ENCODE measurements at regions not wholly inside any gene's neighbourhood (a gene's known extent, or its start where the extent isn't known, plus 50 kb on each side); places are given as distances from the start of the nearest gene placed in this dataset.

DNA sequence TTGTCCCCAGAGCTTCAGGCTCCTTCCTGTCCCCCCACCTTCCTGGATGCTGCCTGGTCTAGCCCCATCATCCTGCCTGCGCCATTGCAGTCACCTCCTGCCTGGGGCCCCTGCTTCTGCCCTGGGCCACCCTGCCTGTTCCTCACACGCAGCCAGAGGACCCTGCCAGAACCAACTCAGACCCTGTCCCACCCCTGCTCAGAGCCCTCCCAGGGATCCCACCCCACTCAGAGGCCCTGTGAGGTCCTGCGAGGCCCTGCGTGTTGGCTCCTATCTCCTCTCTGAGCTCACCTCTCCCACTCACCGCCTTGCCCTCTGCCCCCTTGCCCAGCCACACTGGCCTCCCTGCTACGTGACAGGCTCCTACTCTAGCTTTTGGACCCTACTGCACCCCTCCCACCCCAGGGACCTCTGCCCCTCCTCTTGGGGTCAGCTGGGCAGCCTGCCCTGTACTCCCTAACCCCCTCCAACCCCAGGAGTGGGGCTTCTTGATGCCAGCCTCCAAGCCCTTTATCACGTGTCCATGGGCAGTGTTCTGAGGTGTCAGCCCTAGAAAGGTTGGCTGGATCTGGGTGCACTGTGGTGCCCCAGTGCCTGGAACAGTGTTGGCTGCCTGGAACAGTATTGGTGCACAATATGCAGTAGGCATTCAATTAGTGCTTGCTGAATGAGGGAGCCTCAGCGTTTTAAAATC lies 68.3 kb downstream of the CEBPB start:
- no peak for DNase-seq

DNA sequence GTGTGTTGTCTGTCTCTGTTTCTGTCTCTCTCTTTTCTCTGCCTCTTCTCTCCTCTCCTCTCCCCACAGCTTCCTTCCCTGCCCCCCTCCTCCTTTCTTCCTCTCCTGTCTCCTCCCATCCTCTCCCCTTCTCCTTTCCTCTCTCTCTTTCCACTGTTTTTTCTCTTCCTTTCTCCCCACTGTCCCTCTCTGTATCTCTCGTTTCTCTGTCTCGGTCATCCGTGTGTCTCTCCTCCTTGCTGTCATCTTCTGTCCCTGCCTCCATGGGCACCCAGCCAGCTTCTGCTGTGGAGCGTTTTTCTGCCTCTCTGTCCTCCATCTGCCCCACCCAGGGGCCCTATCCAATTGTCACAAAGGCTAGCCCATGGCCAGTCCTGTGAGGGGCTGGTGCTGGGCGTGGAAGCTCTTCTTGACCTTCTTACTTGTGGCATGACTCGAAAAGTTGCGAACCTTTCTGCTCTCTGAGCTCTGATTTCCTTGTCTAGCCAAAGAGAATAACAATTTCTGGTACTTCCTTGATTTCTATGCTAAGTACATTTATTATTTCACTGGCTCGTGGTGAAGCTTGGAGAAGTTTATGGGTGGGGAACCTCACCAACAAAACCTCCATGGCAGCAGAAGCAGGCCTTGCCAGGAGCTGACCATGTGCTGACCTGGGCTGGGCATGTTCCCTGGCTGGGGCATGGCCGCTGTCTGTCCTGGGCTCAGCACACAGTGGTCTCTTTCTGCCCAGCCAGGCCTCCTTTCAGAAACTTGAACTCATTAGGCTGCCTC lies 69.3 kb downstream of the CEBPB start:
- no peak for DNase-seq

- no peak for DNase-seq
Measured at GRCh38 chr20:50260479-50261221, 70.0 kb downstream of the CEBPB start.

- no peak for DNase-seq
Measured at GRCh38 chr20:50261471-50262212, 71.0 kb downstream of the CEBPB start.

DNA sequence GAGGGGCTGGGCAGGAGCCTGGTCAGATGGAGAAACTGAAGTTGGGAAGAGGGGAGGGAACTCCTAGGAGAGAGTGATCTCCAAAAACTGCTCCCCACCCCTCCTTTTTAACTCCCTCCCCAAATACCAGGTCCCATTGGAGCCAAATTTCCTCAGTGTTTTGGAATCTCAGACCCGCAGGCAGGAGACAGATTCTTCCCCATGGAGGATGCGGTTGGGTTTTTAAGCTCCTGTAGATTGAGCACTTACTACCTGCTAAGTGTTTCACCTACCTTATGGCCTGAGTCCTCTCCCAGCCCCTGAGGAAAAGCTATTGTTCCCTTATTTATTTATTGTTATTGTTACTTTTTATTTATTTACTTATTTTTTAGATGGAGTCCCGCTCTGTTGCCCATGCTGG lies 73.2 kb downstream of the CEBPB start:
- no peak for DNase-seq

DNA sequence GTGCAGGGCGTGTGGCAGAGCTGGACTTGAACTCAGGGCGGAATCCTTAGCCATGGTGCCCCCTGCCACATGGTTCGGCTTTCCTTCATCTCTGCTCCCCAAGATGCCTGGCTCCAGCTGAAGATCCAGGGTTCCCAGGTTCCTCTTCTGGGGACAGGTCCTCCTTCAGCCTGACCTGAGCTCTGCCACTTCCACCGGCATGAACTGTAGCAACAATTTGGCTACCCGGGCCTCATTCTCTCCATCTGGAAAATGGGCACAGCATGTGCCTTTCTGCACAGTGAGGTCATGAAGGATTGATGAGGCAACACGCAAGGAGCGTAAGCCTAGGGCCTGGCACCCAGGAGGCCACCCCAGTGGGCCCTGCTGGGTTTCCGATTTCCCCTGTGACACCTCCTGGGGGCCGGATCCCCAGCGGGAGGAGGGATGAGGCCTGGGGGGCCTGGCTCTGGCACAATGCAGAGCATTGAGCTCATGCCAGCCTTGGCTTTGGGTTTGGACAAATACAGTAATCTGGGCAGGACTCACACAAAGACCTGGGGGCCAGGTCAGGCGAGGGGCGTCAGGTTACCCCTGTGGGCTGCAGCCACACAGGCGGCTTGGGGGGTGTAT lies 74.0 kb downstream of the CEBPB start:
- DNase-seq = no peak

- no peak for DNase-seq
Measured at GRCh38 chr20:50265245-50265946, 74.8 kb downstream of the CEBPB start.

- DNase-seq = peak in 1 of 58 donors; percentile 6
Measured at GRCh38 chr20:50266293-50267040, 75.8 kb downstream of the CEBPB start.

DNA sequence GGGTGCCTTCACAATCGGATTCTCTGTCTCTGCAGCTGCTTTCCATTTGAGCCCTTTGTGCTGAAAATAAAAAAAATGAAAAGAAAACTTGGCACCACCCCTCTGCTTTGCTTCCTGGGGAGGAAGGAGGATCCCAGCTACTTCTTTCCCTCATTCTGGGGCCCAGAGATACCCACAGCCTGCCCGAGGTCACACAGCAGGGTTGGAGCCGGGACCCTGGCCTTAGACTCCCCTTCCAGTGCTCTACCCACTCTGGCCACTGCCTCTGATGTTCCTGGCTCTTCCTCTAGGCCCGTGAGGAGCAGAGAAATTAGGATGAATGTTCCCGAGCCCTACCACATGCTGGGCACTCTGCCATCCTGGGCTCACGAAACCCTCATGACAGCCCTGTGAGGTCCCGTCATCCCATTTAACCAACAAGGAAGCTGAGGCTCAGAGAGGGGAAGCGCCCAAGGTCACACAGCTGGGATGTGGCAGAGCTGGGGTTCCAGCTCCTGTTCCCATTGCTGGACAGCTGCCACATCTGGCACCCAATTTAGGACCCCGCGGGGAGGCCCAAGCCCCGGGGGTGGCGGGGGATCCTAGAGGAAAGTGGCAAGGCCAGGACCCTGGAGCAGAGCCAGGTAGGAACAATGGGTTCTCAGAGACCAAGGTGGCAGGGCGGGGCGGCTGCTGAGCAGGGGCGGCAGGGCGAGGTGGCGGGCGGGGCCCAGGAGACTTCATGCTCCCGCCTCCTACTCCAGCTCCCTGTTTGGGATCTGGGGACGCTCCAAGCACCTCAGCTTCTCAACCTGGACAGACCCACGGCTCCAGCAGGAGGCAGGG lies 76.6 kb downstream of the CEBPB start:
- DNase-seq = peak in 4 of 58 donors; percentile 5 to 68 (median 14)

- DNase-seq = no peak
Measured at GRCh38 chr20:50267866-50268219, 77.2 kb downstream of the CEBPB start.

DNA sequence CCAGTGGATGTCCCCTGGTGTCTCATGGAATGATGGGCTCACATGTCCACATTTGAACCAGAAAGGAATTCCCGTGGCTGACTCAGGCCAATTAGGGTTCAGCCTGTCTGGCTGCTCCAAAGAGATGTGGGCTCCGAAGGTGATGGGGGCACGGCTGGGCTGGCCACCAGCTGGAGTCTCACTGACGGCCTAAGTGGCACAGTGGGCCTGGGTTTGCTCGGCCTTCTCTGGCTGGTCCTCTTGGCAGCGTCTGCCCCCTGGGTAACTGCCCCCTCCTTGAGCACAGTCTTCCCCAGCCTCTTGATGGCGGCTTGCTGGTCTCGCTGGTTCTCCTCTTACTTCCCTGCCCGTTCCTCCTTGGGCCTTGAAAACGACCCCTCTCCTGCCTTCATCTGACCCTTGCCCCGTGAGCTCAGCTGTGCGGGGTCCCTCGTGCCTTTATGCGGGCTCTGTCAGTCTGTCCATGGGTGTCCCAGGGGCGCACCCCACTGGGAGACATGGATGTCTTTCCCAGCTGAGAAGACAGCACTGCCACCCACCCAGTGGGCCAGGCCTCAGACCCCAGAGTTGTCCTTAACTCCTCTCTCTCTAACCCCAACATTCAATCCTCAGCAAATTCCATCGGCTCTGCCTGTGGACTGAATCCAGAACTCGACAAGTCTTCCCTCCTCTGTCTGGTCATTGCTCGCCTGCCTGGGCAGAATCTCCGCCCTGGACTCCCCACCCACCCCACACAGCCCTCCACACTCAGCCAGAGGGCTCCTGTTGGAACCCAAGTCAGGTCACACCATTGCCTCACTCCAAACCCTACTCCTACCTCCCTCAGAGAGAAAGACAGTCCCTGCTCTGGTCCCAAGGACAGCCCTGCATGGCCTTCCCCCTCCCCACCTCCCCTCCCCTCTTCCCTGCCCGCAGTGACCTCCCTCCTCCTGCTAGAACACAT lies 78.7 kb downstream of the CEBPB start:
- no peak for DNase-seq

DNA sequence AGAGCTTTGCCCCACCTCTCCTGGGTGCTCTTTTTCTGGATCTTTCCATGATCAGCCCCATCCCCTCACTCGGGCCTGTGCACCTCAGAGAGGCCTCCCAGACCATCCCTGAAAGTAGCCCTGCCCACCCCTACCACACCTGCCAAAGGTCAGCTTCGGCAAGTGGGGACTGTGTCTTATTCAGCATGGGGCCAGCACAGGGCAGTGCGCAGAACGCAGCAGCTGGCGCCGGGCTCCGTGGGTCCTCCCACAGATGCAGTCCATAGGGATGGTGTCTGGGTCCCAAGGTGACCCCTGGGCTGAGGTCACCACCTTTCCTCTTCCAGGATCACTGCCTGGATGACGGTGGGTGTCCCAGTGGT lies 79.4 kb downstream of the CEBPB start:
- DNase-seq = no peak

- peak in 21 of 58 donors; percentile 5 to 44 (median 17) for DNase-seq
Measured at GRCh38 chr20:50270569-50270968, 79.9 kb downstream of the CEBPB start.

GRCh38 chr20:50271176-50271575 lies 80.5 kb downstream of the CEBPB start:
- no peak for DNase-seq

- no peak for DNase-seq
Measured at GRCh38 chr20:50271612-50272011, 81.0 kb downstream of the CEBPB start.

GRCh38 chr20:50272030-50272723 lies 81.5 kb downstream of the CEBPB start:
- peak in 18 of 58 donors; percentile 3 to 45 (median 13) for DNase-seq
